Central memory CD8-positive, alpha-beta T cell (primary cell): ENCODE measurements at regions not wholly inside any gene's neighbourhood (a gene's known extent, or its start where the extent isn't known, plus 50 kb on each side); places are given as distances from the start of the nearest gene placed in this dataset.

Experiments
- ATAC-seq: fragments of 150-1000 bp; cut with Tn5 transposase; replicated peaks from 2 replicates; pipeline ENCODE4 v1.10.0; 2022; ENCODE audit warnings: mild to moderate bottlenecking, moderate FRiP score, moderate number of reproducible peaks; ENCODE audit not compliant: poor library complexity, severe bottlenecking; ENCODE audit errors: extremely low read depth
- DNase-seq, 2 donors: peaks; one replicate each; pipeline ENCODE4 v3.0.0; 2021; ENCODE audit warnings: low spot score in 2 of 2
- H3K27ac Mint-ChIP-seq: one replicate; pipeline ENCODE4 v1.8.0; 2022; ENCODE audit warnings: low read depth, mild to moderate bottlenecking, moderate library complexity, mixed read lengths
- H3K27me3 Mint-ChIP-seq: one replicate; pipeline ENCODE4 v1.8.0; 2022; ENCODE audit warnings: mixed read lengths
- H3K36me3 Mint-ChIP-seq: one replicate; pipeline ENCODE4 v1.8.0; 2022; ENCODE audit warnings: mild to moderate bottlenecking, moderate library complexity, mixed read lengths; ENCODE audit not compliant: insufficient read depth
- H3K4me1 Mint-ChIP-seq: one replicate; pipeline ENCODE4 v1.8.0; 2022; ENCODE audit warnings: mixed read lengths
- H3K4me3 Mint-ChIP-seq: one replicate; pipeline ENCODE4 v1.8.0; 2022; ENCODE audit warnings: mild to moderate bottlenecking, moderate library complexity, mixed read lengths
- H3K9me3 Mint-ChIP-seq: one replicate; pipeline ENCODE4 v1.8.0; 2022; ENCODE audit warnings: mixed read lengths

DNA sequence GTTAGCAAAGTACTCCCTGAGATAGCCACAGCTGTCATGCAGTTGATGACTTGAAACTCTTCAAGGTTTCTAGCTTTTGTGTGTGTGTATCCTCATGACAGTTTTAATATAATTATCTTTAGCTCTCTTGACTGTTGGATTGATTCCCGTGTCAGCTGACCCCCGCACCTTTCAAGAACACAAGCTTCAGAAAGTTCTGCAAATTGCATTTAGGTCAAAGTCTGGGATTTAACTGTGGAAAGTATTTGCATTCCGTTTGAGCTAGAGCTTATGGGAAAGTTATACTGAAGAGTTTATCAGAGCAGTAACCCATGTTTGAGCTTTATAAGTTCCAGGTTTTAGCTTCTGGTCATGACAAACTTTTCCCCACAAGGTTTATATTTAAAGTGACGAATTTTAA lies 380.1 kb upstream of the CHRM3 start:
- Mint-ChIP-seq H3K27ac (no peak overlapping the region), H3K9me3 (no peaks in the 10 kb centered on the region), H3K27me3 (no peaks in the 10 kb centered on the region), H3K36me3 (no peaks in the 10 kb centered on the region), H3K4me1 (no peaks in the 10 kb centered on the region), H3K4me3 (no peak overlapping the region)
- ATAC-seq (no peak), DNase-seq (no peak)

DNA sequence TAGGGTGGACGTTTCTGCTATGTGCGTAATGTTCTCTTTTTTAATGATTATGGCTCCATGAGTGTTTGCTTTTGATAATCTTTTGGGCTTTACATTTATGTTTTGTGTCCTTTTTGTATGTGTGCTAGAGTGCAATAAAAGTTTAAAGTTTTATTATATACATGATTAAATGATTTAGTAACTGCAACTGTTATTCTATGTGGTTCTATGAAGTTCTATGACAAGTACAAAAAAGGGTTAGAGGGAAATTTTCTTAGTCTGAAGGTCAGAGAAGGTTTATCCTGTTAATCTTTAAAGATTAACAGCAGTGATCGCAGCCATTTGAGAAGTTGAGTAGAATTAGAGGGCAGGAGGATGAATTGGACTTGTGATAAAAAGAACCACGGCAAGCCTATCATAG lies 386.4 kb upstream of the CHRM3 start:
- ATAC-seq = no peak
- DNase-seq = no peak
- Mint-ChIP-seq H3K4me1 (no peaks in the 10 kb centered on the region), H3K27ac (no peak overlapping the region), H3K27me3 (no peaks in the 10 kb centered on the region), H3K9me3 (peaks cover 7% of the 10 kb centered on the region), H3K36me3 (no peaks in the 10 kb centered on the region), H3K4me3 (no peak overlapping the region)

DNA sequence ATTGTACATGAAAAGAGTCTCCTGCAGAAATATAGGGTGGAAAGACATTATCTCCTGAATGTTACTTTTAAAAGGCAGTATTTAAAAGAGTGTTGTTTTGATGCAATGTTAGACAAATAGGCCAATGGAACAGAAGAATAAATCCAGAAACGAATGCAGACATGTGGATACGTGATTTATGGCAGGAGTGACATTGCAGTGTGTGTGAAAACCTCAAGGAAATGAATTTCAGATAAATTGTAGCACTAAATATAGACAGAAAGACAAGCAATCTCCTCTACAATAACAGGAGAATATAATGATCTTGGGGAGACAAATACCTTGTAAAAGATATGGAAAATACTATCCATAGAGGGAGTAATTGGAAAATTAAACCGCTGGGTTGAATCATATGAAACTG lies 387.8 kb upstream of the CHRM3 start:
- Mint-ChIP-seq H3K4me1 (no peaks in the 10 kb centered on the region), H3K4me3 (no peak overlapping the region), H3K27ac (no peak overlapping the region), H3K36me3 (no peaks in the 10 kb centered on the region), H3K27me3 (no peaks in the 10 kb centered on the region), H3K9me3 (peaks cover 7% of the 10 kb centered on the region)
- ATAC-seq = no peak
- no peak for DNase-seq

DNA sequence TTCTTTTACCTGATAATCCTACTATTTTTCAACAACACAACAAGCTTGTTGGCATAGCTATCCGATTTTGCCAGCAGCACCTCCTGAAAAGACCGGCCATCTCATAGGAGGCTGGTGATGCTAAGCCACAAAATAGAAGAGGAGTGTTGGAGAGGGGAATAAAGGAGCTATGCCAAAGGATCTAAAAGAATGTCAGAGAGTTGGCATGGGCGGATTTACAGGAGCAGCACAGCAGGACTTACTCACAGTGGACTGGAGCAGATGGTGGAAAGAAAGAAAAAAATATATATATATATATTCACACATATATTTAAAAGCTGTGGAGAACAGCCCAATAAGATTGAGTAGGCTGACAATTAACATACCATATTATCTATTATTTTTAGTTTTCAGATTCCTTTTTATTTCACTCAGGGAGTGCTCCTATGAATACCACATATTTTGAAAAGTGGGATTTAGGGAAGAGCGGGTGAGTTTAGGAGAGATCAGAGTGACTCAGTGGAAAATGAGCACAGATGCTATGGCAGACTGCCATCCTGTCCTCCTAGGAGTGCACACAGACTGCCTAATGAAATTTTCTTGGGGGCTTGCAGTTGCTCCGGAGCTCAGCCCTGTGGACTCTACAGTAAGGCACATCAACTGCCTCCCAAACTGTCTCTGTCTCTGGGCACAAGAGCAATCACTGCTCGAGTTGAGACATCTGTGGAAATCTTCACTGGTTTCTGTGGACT lies 394.4 kb upstream of the CHRM3 start:
- Mint-ChIP-seq H3K4me3 (no peak overlapping the region), H3K4me1 (no peaks in the 10 kb centered on the region), H3K36me3 (no peaks in the 10 kb centered on the region), H3K9me3 (peaks cover 21% of the 10 kb centered on the region), H3K27me3 (no peaks in the 10 kb centered on the region), H3K27ac (no peak overlapping the region)
- no peak for DNase-seq
- no peak for ATAC-seq

DNA sequence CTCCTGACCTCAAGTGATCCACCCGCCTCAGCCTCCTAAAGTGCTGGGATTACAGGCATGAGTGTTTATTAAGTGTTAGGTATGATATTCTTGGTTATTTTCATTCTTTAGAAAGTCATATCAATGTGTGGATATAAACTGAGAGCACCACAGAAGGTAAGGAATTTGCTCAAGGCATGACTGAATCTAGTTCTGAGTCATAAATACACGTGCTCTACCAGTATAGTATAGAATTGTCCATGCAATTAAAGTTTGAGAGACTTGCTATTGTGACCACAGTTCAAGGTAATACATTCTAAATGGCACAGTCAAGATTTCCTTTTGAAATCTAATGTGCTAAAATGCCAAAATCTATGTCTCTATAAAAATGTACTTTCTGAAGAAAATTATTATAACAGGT lies 401.1 kb upstream of the CHRM3 start:
- Mint-ChIP-seq H3K27me3 (no peaks in the 10 kb centered on the region), H3K9me3 (peaks cover 21% of the 10 kb centered on the region), H3K4me3 (no peak overlapping the region), H3K36me3 (no peaks in the 10 kb centered on the region), H3K4me1 (no peaks in the 10 kb centered on the region), H3K27ac (no peak overlapping the region)
- ATAC-seq (no peak), DNase-seq (no peak)

DNA sequence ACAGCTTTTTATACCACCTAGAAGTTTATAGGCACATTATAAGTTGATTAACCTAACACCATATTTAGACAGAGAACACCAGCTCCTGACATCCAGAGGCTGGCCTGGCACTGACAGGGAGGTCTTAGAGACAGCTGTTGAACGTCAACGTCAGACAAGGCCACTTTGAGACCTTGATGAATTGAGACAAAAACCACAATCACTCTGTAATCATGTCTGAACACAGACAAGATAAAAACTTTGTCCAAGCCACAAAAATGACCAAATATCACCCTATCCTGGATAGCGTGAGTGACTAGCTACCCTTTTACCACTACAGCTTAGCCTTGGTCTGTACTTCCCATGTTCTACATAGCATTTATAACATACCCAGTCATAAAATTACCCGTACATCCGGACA lies 403.6 kb upstream of the CHRM3 start:
- ATAC-seq = no peak
- Mint-ChIP-seq H3K9me3 (peaks cover 22% of the 10 kb centered on the region), H3K36me3 (no peaks in the 10 kb centered on the region), H3K27ac (no peak overlapping the region), H3K4me1 (no peaks in the 10 kb centered on the region), H3K27me3 (no peaks in the 10 kb centered on the region), H3K4me3 (no peak overlapping the region)
- DNase-seq = no peak

DNA sequence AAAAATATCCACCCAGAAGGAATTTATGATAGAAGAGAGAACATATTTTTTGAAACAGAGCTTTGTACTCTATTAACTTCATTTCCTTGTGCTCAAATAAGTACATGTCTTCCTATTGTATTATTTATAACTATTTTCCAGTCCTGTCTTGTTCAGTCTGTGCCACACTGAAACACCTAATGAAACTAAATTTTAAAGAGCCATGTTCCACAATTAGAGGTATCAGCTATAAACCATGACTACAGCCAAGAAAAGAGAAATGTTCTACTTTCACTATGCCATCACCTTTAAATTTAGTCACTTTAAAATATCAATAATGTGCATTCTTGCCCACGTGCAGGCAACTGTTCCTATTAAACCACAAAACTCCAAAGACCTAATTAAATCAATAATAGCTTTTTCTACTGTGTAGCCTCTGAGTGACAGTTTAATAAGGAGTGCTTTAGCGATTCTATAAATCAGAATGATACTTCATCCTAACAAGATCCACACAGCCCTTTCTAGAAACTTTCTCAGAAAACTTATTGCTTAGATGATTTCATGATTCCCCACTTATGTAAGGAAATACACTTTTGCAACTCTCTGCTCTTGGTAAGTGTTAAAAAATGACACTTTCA lies 404.9 kb upstream of the CHRM3 start:
- Mint-ChIP-seq H3K27me3 (no peaks in the 10 kb centered on the region), H3K36me3 (no peaks in the 10 kb centered on the region), H3K27ac (no peak overlapping the region), H3K4me3 (no peak overlapping the region), H3K9me3 (peaks cover 17% of the 10 kb centered on the region), H3K4me1 (no peaks in the 10 kb centered on the region)
- no peak for ATAC-seq
- DNase-seq = no peak

DNA sequence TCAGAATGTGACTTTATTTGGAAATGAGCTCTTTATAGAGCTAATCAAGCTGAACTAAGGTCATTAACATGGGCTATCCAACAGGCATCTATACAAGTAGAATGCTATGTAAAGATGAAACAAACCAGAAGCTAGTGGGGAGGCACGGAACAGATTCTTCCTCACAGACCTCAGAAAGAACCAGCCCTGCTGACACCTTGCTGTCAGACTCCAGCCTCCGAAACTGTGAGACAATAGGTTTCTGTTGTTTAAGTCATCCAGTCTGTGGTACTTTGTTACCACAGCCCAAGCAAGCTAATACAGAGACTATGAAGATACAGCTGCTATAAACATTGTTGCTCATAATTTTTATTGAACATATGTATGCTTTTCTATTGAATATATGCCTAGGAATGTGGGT lies 406.3 kb upstream of the CHRM3 start:
- Mint-ChIP-seq H3K27ac (no peak overlapping the region), H3K9me3 (peaks cover 17% of the 10 kb centered on the region), H3K27me3 (no peaks in the 10 kb centered on the region), H3K4me3 (no peak overlapping the region), H3K4me1 (no peaks in the 10 kb centered on the region), H3K36me3 (no peaks in the 10 kb centered on the region)
- DNase-seq (no peak), ATAC-seq (no peak)

DNA sequence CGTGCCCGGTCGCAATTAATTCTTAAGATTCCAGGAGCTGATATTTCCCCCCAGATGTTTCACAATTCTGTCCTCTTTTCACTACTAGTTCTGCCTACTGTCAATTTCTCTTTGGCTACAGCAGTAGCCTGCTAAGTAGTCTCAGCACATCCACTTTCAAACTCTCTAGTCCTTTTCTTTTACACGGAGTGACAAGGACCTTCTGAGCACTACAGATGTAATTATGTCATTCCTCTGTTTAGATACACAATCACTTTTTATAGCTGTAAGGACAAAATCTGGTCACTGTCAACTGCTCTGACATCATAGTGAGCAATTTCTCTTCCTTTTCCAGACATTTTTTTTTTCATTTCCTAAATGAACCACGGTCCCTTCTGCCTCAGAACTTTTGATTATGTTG lies 421.7 kb upstream of the CHRM3 start:
- no peaks in the 10 kb centered on the region for H3K4me1 Mint-ChIP-seq
- H3K27me3 Mint-ChIP-seq = no peaks in the 10 kb centered on the region
- H3K4me3 Mint-ChIP-seq = no peak overlapping the region
- DNase-seq (no peak), ATAC-seq (no peak)
- H3K9me3 Mint-ChIP-seq = peaks cover 27% of the 10 kb centered on the region
- H3K27ac Mint-ChIP-seq = no peak overlapping the region
- H3K36me3 Mint-ChIP-seq = no peaks in the 10 kb centered on the region

DNA sequence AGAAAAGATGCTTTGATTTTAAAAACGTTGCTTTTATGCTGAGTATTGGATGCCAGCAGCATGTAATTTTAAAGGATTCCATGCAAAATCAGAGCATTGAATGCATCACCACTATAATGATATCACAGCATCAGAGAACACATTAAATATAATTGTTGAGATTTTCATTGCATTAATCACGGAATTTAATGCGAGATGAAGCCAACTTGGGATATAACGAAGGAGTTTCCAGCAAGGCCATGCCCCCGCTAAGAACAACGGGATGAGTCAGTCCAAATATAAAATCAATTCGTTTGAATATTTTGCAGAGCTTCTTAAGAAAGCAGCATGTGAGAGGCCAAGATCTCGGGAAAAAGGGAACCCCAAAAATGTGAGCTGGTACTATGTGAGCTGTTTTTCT lies 423.4 kb upstream of the CHRM3 start:
- ATAC-seq (no peak), DNase-seq (no peak)
- H3K27ac Mint-ChIP-seq = no peak overlapping the region
- H3K9me3 Mint-ChIP-seq = peaks cover 27% of the 10 kb centered on the region
- H3K4me1 Mint-ChIP-seq = no peaks in the 10 kb centered on the region
- H3K36me3 Mint-ChIP-seq = no peaks in the 10 kb centered on the region
- H3K27me3 Mint-ChIP-seq = no peaks in the 10 kb centered on the region
- no peak overlapping the region for H3K4me3 Mint-ChIP-seq

DNA sequence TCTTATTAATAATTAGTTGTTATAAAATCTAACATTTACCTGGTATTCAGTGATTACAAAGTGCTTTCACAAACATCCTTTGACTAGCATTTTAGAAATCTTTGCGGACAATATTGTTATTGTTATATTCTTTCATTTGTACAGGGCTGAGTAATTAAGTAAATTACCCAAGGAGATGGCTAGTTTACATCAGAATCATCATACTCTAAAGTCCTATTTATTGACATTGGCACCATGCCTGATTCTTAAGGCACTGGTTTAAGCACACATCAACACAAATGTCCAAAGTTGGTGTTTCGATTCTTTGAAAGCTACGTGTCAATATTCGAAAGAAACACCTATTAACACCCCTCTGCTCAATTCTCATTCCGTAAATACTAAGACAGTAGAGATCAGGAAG lies 424.6 kb upstream of the CHRM3 start:
- ATAC-seq = no peak
- no peaks in the 10 kb centered on the region for H3K36me3 Mint-ChIP-seq
- H3K9me3 Mint-ChIP-seq = peaks cover 27% of the 10 kb centered on the region
- H3K4me3 Mint-ChIP-seq = no peak overlapping the region
- H3K27me3 Mint-ChIP-seq = no peaks in the 10 kb centered on the region
- no peak for DNase-seq
- no peak overlapping the region for H3K27ac Mint-ChIP-seq
- no peaks in the 10 kb centered on the region for H3K4me1 Mint-ChIP-seq

DNA sequence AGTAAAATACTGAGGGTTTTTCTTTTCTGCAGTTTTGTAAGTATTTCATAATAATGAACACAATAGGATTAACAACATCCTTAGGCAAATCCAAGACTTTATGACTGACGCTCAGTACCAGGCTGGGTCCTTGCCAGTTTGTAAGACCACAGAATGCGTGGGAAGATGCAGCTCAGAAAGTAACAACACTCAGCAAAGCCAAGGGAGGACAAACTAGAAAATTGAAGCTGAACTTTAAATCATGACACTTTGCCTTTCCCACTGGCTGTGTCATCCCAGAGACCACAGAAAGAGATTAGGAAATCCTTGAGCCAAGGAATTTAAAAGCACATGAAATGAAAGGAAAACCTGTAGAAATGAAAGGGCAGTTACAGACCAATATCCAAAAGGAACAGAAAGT lies 426.3 kb upstream of the CHRM3 start:
- DNase-seq (no peak), ATAC-seq (no peak)
- H3K27me3 Mint-ChIP-seq = no peaks in the 10 kb centered on the region
- H3K27ac Mint-ChIP-seq = no peak overlapping the region
- H3K4me3 Mint-ChIP-seq = no peak overlapping the region
- no peaks in the 10 kb centered on the region for H3K36me3 Mint-ChIP-seq
- no peaks in the 10 kb centered on the region for H3K4me1 Mint-ChIP-seq
- peaks cover 20% of the 10 kb centered on the region for H3K9me3 Mint-ChIP-seq

DNA sequence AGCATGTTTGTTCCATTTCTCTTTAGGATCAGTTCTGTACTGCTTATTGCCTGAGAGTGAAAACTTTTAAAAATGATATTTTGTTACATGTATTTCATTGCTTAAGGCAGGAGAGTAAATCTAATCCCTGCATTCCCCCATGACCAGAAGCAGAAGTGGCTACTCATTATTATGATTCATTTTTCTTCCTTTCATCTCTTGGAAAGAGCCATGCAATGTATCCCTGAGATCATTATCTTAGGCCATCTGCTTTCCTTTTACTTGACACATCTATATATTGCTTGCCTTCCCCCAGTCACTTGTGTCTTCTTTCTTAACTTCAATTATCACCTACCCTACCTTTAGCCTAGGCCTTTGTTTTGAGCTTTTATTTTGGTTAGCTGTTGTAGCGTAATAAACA lies 430.4 kb upstream of the CHRM3 start:
- H3K27ac Mint-ChIP-seq = no peak overlapping the region
- H3K4me1 Mint-ChIP-seq = no peaks in the 10 kb centered on the region
- H3K27me3 Mint-ChIP-seq = no peaks in the 10 kb centered on the region
- H3K9me3 Mint-ChIP-seq = peaks cover 5% of the 10 kb centered on the region
- ATAC-seq = no peak
- no peak for DNase-seq
- H3K36me3 Mint-ChIP-seq = no peaks in the 10 kb centered on the region
- H3K4me3 Mint-ChIP-seq = no peak overlapping the region
